NCI-H345 treated with DMSO at 0.1 percent for 48 hours (cell line): ENCODE measurements at regions not wholly inside any gene's neighbourhood (a gene's known extent, or its start where the extent isn't known, plus 50 kb on each side); places are given as distances from the start of the nearest gene placed in this dataset.
A peak's percentile ranks its signal among the peaks of the same experiment; 100 is the strongest.
"Not testable (repeated sequence)": the region's sequence is repeated elsewhere in the genome, so short reads cannot be mapped to it uniquely, and the experiment has no call there.

Experiments used
- DNase-seq: peaks from one replicate; lab custom pipeline; 2025; ENCODE audit not compliant: unreplicated experiment; lab: John Stamatoyannopoulos, UW

GRCh38 chr2:75389271-75389670 lies 171.5 kb downstream of the EVA1A start:
- no peak for DNase-seq

GRCh38 chr2:75381032-75381431 lies 179.7 kb downstream of the EVA1A start:
- DNase-seq, result no peak

DNA sequence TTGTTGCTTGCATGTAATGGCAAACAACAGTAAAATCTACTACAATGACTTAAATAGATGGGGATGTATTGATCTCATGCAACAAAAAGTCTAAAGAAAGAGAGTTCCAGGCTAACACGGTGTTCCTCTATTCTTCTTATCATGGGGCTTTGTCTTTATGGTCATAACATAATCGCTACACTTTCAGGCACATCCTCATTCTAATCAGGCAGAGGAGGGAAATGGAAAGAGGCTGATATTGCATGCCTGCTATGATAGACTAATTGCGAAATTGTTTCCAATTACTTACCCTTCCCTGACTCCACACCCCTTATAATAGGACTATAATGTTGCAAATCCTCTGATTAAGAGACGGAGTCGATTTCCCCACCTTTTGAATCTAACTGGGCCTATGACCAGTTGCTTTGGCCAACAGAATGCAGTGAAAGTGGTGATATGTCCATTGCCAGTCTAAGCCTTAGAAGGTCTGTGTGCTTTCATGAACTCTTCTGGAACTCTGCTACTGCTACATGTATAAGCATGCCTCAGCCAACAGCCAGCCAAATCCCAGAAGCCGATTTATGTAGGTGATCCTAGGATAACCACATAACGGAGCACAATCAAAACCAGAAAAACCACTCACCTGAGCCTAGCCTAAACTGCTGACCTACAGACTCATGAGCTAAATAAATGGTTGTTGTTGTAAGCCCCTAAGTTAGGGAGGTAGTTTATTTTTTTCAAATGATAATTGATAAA lies 180.3 kb upstream of the TACR1 start:
- no peak for DNase-seq

DNA sequence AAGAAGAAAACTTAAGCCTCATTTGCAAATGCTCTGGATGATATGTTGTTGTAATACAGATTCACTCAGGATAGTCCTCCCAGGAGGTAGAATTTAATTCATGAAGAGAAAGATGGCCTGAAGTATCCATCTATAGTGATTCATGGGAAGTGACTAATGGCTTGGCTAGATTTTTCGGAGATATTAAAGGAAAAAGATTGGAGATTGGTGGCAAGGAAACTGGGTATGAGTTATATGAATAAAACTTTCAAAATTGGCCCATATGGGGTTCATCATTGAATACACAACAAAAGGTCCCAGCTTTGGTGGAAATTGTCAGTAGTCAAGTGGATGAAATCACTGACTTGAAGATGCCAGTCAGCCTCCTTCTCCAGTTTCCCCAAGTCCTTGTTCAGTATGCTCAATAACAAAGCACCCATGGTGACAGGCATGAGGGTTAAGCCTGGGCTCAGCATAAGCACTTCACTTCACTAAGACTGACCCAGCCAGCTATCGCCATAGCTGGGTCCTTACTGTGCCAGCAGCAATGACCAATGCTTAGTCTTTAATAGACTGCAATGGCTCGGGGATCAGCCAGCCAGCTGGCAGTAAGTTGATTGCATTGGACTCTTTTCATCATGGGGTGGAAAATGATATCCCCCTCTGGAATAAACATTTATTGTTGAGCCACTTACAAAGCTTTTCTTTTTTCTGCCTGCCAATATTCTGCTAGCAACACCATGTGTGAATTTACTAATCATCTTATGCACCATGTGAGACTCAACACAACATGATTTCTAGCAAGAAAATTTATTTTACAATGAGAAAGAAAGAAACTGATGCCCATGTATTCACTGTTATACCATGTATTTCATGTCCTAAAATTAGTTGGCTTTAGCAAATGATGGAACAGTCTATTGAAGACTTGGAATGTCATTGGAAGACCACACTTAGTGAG lies 176.6 kb upstream of the TACR1 start:
- no peak for DNase-seq

DNA sequence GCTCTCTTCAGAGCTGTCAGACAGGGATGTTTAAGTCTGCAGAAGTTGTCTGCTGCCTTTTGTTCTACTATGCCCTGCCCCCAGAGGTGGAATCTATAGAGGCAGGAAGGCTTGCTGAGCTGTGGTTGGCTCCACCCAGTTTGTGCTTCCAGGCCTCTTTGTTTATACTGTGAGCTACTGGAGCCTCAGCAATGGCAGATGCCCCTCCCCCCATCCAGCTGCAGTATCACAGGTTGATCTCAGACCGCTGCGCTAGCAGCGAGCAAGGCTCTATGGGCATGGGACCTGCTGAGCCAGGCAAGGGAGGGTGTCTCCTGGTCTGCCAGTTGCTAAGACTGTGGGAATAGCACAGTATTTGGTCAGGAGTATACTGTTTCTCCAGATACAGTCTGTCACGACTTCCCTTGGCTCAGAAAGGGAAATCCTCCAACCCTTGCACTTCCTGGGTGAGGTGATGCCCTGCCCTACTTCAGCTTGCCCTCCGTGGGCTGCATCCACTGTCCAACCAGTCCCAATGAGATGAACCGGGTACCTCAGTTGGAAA lies 175.2 kb upstream of the TACR1 start:
- DNase-seq, result not testable (repeated sequence)

- DNase-seq, result peak; percentile 42
Measured at GRCh38 chr2:75367401-75367800, 168.1 kb upstream of the TACR1 start.

GRCh38 chr2:75361486-75361885 lies 162.2 kb upstream of the TACR1 start:
- DNase-seq, result no peak

DNA sequence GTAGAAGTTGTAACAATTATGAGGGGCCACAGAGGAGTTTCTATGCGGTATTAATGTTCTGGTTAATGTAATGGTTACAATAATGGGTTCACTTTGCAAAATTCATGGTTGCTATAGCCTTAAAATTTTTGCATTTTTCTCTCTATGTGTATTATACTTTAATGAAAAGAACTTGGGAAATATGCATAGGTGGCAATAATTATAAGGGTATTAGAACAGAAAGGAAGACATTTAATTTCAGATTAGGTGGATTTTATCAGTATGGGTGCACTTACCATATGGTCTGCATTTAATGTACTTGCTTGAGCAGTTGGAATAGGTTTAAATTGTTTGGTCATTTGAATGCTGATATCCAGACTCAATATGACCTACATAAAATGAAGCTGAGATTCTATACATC lies 161.6 kb upstream of the TACR1 start:
- DNase-seq, result no peak

GRCh38 chr2:75356865-75357264 lies 157.5 kb upstream of the TACR1 start:
- DNase-seq, result no peak

DNA sequence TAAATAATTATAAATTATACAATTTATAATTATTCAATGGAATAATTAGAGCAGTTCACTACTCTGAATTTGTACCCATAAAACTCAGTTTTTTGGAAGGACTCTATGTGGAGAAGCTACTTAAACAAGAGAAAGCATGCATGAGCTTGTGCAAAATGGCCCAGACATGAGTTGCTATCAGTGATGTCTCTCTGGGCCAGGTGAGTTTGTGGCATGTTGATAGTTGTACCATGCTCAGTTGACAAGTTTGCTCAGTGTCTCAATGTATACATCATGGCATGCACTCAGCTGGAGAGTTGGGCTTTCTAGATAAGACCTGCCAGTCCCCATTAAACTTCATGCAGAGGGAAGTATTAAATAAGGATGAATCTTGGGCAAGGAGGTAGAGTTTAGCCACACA lies 153.8 kb upstream of the TACR1 start:
- DNase-seq, result no peak

- DNase-seq, result no peak
Measured at GRCh38 chr2:75348307-75348706, 149.0 kb upstream of the TACR1 start.

- DNase-seq, result no peak
Measured at GRCh38 chr2:75344146-75344545, 144.8 kb upstream of the TACR1 start.

GRCh38 chr2:75342504-75343175 lies 143.3 kb upstream of the TACR1 start:
- no peak for DNase-seq

- peak; percentile 57 for DNase-seq
Measured at GRCh38 chr2:75340560-75340959, 141.2 kb upstream of the TACR1 start.

GRCh38 chr2:75338461-75338860 lies 139.1 kb upstream of the TACR1 start:
- DNase-seq, result no peak

- DNase-seq, result no peak
Measured at GRCh38 chr2:75337619-75338018, 138.3 kb upstream of the TACR1 start.

DNA sequence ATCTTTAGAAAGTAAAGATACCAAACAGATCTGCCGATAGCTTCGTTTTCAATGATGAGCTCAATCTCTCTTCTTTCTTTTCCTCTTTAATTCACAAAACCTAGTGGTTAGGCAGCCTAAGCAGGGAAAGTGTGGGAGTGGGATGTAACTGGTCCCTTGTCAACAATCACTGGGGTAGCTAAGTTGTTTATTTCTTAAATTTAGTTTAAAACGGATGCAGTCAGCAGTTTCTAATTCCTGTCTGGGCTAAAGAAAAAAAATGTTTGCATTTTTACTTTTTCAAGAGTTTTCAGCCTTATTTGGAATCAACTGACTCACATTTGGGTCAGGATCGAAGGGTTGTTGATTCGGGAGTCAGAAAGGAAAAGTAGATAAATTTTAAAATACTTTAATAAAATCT lies 137.7 kb upstream of the TACR1 start:
- no peak for DNase-seq

DNA sequence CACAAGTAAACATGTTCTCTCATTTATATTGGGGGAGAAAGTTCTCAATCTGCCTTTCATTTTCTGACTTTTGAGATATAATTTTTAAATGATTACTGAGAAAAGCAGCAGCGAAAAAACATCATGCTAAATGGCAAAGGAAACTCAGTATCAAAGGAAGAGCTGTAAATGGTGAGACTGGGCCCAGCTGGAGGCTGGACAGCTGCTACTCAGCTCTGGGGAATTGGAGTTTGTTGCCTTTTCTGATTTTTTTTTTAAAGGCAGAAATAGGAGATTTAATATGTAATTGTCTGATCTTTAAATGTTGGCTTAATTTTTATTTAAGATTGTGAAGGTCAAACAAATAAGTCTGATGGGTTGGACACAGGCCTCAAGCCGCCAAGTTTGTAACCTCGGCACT lies 137.1 kb upstream of the TACR1 start:
- no peak for DNase-seq

GRCh38 chr2:75334076-75334475 lies 134.8 kb upstream of the TACR1 start:
- DNase-seq, result no peak

- DNase-seq, result no peak
Measured at GRCh38 chr2:75333646-75334045, 134.3 kb upstream of the TACR1 start.

- DNase-seq, result no peak
Measured at GRCh38 chr2:75328156-75328555, 128.8 kb upstream of the TACR1 start.
